H9 (cell line): ENCODE measurements at regions not wholly inside any gene's neighbourhood (a gene's known extent, or its start where the extent isn't known, plus 50 kb on each side); places are given as distances from the start of the nearest gene placed in this dataset.

Source experiments
- DNase-seq: peaks from one replicate; pipeline ENCODE4 v3.0.0-alpha.2; 2017
- H2AFZ ChIP-seq: one replicate; pipeline ENCODE4 v1.6.1; 2013; ENCODE audit warnings: mild to moderate bottlenecking, low read length, control low read depth, moderate library complexity
- H2AK5ac ChIP-seq: 2 replicates; pipeline ENCODE4 v1.6.1; 2013; ENCODE audit warnings: low read length, control low read depth, mixed read lengths; ENCODE audit not compliant: insufficient read length
- H2BK120ac ChIP-seq: one replicate; pipeline ENCODE4 v1.6.1; 2013; ENCODE audit warnings: low read depth, mild to moderate bottlenecking, low read length, control low read depth, inconsistent platforms; ENCODE audit not compliant: poor library complexity, severe bottlenecking
- H2BK12ac ChIP-seq: 2 replicates; pipeline ENCODE4 v1.6.1; 2013; ENCODE audit warnings: low read length, control low read depth, mixed read lengths, low read depth; ENCODE audit not compliant: insufficient read length
- H2BK15ac ChIP-seq: 2 replicates; pipeline ENCODE4 v1.6.1; 2013; ENCODE audit warnings: low read depth, low read length, control low read depth
- H2BK20ac ChIP-seq: one replicate; pipeline ENCODE4 v1.6.1; 2013; ENCODE audit warnings: low read depth, mild to moderate bottlenecking, low read length, control low read depth, inconsistent platforms; ENCODE audit not compliant: poor library complexity, severe bottlenecking
- H2BK5ac ChIP-seq: 2 replicates; pipeline ENCODE4 v1.6.1; 2013; ENCODE audit warnings: low read length, control low read depth, mixed read lengths; ENCODE audit not compliant: insufficient read length
- H3K14ac ChIP-seq: 2 replicates; pipeline ENCODE4 v1.6.1; 2013; ENCODE audit warnings: low read length, control low read depth; ENCODE audit not compliant: insufficient read depth
- H3K18ac ChIP-seq: 2 replicates; pipeline ENCODE4 v1.6.1; 2013; ENCODE audit warnings: low read depth, mild to moderate bottlenecking, mixed read lengths, low read length, control low read depth; ENCODE audit not compliant: insufficient read length
- H3K23ac ChIP-seq: 2 replicates; pipeline ENCODE4 v1.6.1; 2013; ENCODE audit warnings: low read length, control low read depth, mixed read lengths, low read depth; ENCODE audit not compliant: insufficient read length
- H3K23me2 ChIP-seq: 2 replicates; pipeline ENCODE4 v1.6.1; 2013; ENCODE audit warnings: low read depth, mild to moderate bottlenecking, mixed read lengths, low read length, control low read depth; ENCODE audit not compliant: insufficient read length, poor library complexity, severe bottlenecking
- H3K27ac ChIP-seq: 2 replicates; pipeline ENCODE4 v1.5.1; 2013; ENCODE audit warnings: low read length, control low read depth, mixed read lengths, low read depth; ENCODE audit not compliant: insufficient read length
- H3K27me3 ChIP-seq: 2 replicates; pipeline ENCODE4 v1.6.1; 2013; ENCODE audit warnings: low read length, control low read depth, inconsistent platforms; ENCODE audit not compliant: insufficient read depth
- H3K4ac ChIP-seq: 2 replicates; pipeline ENCODE4 v1.6.1; 2013; ENCODE audit warnings: low read depth, mild to moderate bottlenecking, control low read depth, inconsistent platforms, low read length, moderate library complexity
- H3K4me1 ChIP-seq: 2 replicates; pipeline ENCODE4 v1.6.1; 2013; ENCODE audit warnings: low read length, control low read depth, inconsistent platforms; ENCODE audit not compliant: insufficient read depth
- H3K4me2 ChIP-seq: 2 replicates; pipeline ENCODE4 v1.6.1; 2013; ENCODE audit warnings: low read length, control low read depth, mixed read lengths; ENCODE audit not compliant: insufficient read length, insufficient read depth
- H3K56ac ChIP-seq: 2 replicates; pipeline ENCODE4 v1.6.1; 2013; ENCODE audit warnings: low read depth, mild to moderate bottlenecking, mixed read lengths, low read length, control low read depth; ENCODE audit not compliant: insufficient read length
- H3K79me1 ChIP-seq: 2 replicates; pipeline ENCODE4 v1.6.1; 2013; ENCODE audit warnings: low read depth, mild to moderate bottlenecking, moderate library complexity, low read length, control low read depth, inconsistent platforms; ENCODE audit not compliant: insufficient read depth, poor library complexity, severe bottlenecking
- H3K79me2 ChIP-seq: 2 replicates; pipeline ENCODE4 v1.6.1; 2013; ENCODE audit warnings: low read length, control low read depth, inconsistent platforms; ENCODE audit not compliant: insufficient read depth
- H3K9ac ChIP-seq: 2 replicates; pipeline ENCODE4 v1.6.1; 2013; ENCODE audit warnings: low read length, control low read depth, mixed read lengths; ENCODE audit not compliant: insufficient read length; ENCODE audit errors: extremely low read depth
- H3K9me3 ChIP-seq: one replicate; pipeline ENCODE4 v1.6.1; 2013; ENCODE audit warnings: low read depth, low read length, inconsistent platforms; ENCODE audit not compliant: control insufficient read depth
- H3T11ph ChIP-seq: one replicate; pipeline ENCODE4 v1.6.1; 2013; ENCODE audit warnings: mild to moderate bottlenecking, low read length, control low read depth, inconsistent platforms
- H4K20me1 ChIP-seq: one replicate; pipeline ENCODE4 v1.6.1; 2013; ENCODE audit not compliant: control insufficient read depth, insufficient read length, insufficient read depth
- H4K5ac ChIP-seq: 2 replicates; pipeline ENCODE4 v1.6.1; 2013; ENCODE audit warnings: low read depth, mild to moderate bottlenecking, mixed read lengths, low read length, control low read depth; ENCODE audit not compliant: insufficient read length
- H4K8ac ChIP-seq: replicated peaks from 2 replicates; pipeline ENCODE4 v1.6.1; 2013; ENCODE audit warnings: low read length, control low read depth, mixed read lengths, low read depth; ENCODE audit not compliant: insufficient read length
- H4K91ac ChIP-seq: 2 replicates; pipeline ENCODE4 v1.6.1; 2013; ENCODE audit warnings: low read depth, mild to moderate bottlenecking, moderate library complexity, mixed read lengths, low read length, control low read depth; ENCODE audit not compliant: insufficient read length
- H3K27ac Mint-ChIP-seq, 3 experiments: 2 replicates in 2 of 3; 3 replicates in 1 of 3; pipeline ENCODE4 v1.8.0; 2020 to 2021; ENCODE audit warnings: mixed read lengths in 3 of 3, mild to moderate bottlenecking in 1 of 3, moderate library complexity in 1 of 3
- H3K27me3 Mint-ChIP-seq: 2 replicates; pipeline ENCODE4 v1.8.0; 2021; ENCODE audit warnings: low read depth, mild to moderate bottlenecking, moderate library complexity, mixed read lengths
- H3K36me3 Mint-ChIP-seq, 3 experiments: 2 replicates in 2 of 3; 3 replicates in 1 of 3; pipeline ENCODE4 v1.8.0; 2020 to 2021; ENCODE audit warnings: low read depth in 3 of 3, mixed read lengths in 3 of 3; ENCODE audit not compliant: insufficient read depth in 1 of 3
- H3K4me1 Mint-ChIP-seq, 2 experiments: 2 replicates each; pipeline ENCODE4 v1.8.0; 2020; ENCODE audit warnings: mixed read lengths in 2 of 2
- H3K4me3 Mint-ChIP-seq, 2 experiments: 2 replicates in 1 of 2; 3 replicates in 1 of 2; pipeline ENCODE4 v1.8.0; 2020 to 2021; ENCODE audit warnings: mild to moderate bottlenecking in 2 of 2, mixed read lengths in 2 of 2, moderate library complexity in 1 of 2
- H3K9me3 Mint-ChIP-seq, 2 experiments: 2 replicates in 1 of 2; 3 replicates in 1 of 2; pipeline ENCODE4 v1.8.0; 2020; ENCODE audit warnings: mild to moderate bottlenecking in 2 of 2, mixed read lengths in 2 of 2, moderate library complexity in 1 of 2
- WGBS: extraction: QIAGEN DNeasy Blood & Tissue Kit; methylation state at CpG from one replicate; pipeline ENCODE4 v1.1.7; 2013; ENCODE audit warnings: missing lambda C conversion rate, low lambda C conversion rate, mixed read lengths; ENCODE audit not compliant: insufficient read length; ENCODE audit errors: extremely low coverage; 5-methylcytosine and 5-hydroxymethylcytosine counted together
- TF ChIP-seq, protein P1 (sequence below): fragments of 200-600 bp; sonication (generic); conservative IDR thresholded peaks from 3 replicates; pipeline ENCODE4 v1.8.0; 2021; ENCODE audit warnings: antibody characterized with exemption, mild to moderate bottlenecking

DNA sequence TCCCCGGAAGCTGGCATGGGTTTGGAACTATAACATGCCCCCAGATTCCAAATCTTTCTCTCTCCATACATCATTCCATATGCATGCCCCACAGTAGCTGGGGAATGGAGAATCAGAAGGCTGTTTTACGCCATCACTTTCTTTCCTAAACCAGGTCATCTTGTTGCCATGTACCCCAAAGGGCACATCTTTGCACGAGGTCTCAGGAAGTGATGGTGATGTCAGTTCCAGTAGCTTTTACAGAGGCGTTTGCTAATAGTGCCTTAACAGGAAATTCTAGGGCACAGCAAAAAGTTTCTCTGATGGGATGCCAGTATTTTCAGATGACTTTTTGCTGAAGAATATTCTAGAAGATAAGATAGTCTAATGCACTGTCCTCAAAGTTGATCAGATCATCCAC lies 241.5 kb downstream of the MAF start:
- no peak overlapping the region for H2BK15ac ChIP-seq
- H3K23ac ChIP-seq: no peak overlapping the region
- H3K27ac ChIP-seq: no peak overlapping the region
- no peak overlapping the region for H3T11ph ChIP-seq
- Mint-ChIP-seq H3K36me3 (no peaks in the 10 kb centered on the region), H3K9me3 (no peaks in the 10 kb centered on the region; a peak in 2 of 5 replicates), H3K4me1 (peaks cover 5% of the 10 kb centered on the region in 2 experiments), H3K27ac (no peak overlapping the region; a peak in 1 of 7 replicates), H3K4me3 (no peak overlapping the region), H3K27me3 (no peaks in the 10 kb centered on the region)
- H3K23me2 ChIP-seq: no peaks in the 10 kb centered on the region
- H3K79me2 ChIP-seq: no peaks in the 10 kb centered on the region
- no peak overlapping the region for H2BK12ac ChIP-seq
- H4K20me1 ChIP-seq: peaks cover 2% of the 10 kb centered on the region
- H4K8ac ChIP-seq: no peak overlapping the region
- no peaks in the 10 kb centered on the region for H3K27me3 ChIP-seq
- H3K79me1 ChIP-seq: no peaks in the 10 kb centered on the region
- H4K91ac ChIP-seq: no peak overlapping the region
- H4K5ac ChIP-seq: no peak overlapping the region
- DNase-seq: no peak
- H3K4me2 ChIP-seq: no peak overlapping the region
- no peak overlapping the region for H2BK20ac ChIP-seq
- no peak overlapping the region for H3K4ac ChIP-seq
- no peak overlapping the region for H3K14ac ChIP-seq
- H3K56ac ChIP-seq: no peak overlapping the region
- no peaks in the 10 kb centered on the region for H3K9me3 ChIP-seq
- H3K9ac ChIP-seq: no peak overlapping the region
- no peak overlapping the region for H2BK5ac ChIP-seq
- H3K4me1 ChIP-seq: no peaks in the 10 kb centered on the region
- TF ChIP-seq, protein P1, sequence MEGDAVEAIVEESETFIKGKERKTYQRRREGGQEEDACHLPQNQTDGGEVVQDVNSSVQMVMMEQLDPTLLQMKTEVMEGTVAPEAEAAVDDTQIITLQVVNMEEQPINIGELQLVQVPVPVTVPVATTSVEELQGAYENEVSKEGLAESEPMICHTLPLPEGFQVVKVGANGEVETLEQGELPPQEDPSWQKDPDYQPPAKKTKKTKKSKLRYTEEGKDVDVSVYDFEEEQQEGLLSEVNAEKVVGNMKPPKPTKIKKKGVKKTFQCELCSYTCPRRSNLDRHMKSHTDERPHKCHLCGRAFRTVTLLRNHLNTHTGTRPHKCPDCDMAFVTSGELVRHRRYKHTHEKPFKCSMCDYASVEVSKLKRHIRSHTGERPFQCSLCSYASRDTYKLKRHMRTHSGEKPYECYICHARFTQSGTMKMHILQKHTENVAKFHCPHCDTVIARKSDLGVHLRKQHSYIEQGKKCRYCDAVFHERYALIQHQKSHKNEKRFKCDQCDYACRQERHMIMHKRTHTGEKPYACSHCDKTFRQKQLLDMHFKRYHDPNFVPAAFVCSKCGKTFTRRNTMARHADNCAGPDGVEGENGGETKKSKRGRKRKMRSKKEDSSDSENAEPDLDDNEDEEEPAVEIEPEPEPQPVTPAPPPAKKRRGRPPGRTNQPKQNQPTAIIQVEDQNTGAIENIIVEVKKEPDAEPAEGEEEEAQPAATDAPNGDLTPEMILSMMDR: no peak
- H2BK120ac ChIP-seq: no peak overlapping the region
- no peak overlapping the region for H2AK5ac ChIP-seq
- H2AFZ ChIP-seq: no peak overlapping the region
- H3K18ac ChIP-seq: no peak overlapping the region
- WGBS: no CpG with 5 or more reads among the region's 4 CpGs
